B cell (primary cell): ENCODE measurements at regions not wholly inside any gene's neighbourhood (a gene's known extent, or its start where the extent isn't known, plus 50 kb on each side); places are given as distances from the start of the nearest gene placed in this dataset.
"Not testable (repeated sequence)": the region's sequence is repeated elsewhere in the genome, so short reads cannot be mapped to it uniquely, and the experiment has no call there.

Source experiments
- ATAC-seq: fragments of 200-7000 bp; cut with Tn5 transposase; one replicate; pipeline ENCODE4 v1.10.0; 2021; ENCODE audit warnings: low read depth, mild to moderate bottlenecking, moderate number of reproducible peaks, moderate library complexity
- CTCF ChIA-PET: fragments of 350-600 bp; sonication (Branson Sonifier 250); formaldehyde crosslinking; loops from one replicate; lab custom pipeline; 2021; ENCODE audit warnings: antibody characterized with exemption, inconsistent platforms; lab: Charles Lee
- POLR2A ChIA-PET: fragments of 350-600 bp; sonication (Branson Sonifier 250); formaldehyde crosslinking; loops from one replicate; lab custom pipeline; 2021; ENCODE audit warnings: antibody characterized with exemption; lab: Charles Lee
- DNase-seq: peaks from one replicate; pipeline ENCODE4 v3.0.0; 2013
- H2AFZ ChIP-seq: 2 replicates; pipeline ENCODE4 v1.6.1; 2012; ENCODE audit warnings: mild to moderate bottlenecking, low read depth, low read length; ENCODE audit not compliant: insufficient read depth, poor library complexity, severe bottlenecking
- H3K27ac ChIP-seq, 2 donors: 1 replicate in 1 of 2; 2 replicates in 1 of 2; pipeline ENCODE4 v1.5.1; 2012 to 2013; ENCODE audit warnings: low read length in 2 of 2, mild to moderate bottlenecking in 2 of 2, moderate library complexity in 1 of 2
- H3K27me3 ChIP-seq, 4 experiments: fragments of 200-600 bp in 1 of 4; sonication (generic) in 1 of 4; replicated peaks in 1 of 4; 1 replicate in 2 of 4; 2 replicates in 2 of 4; pipeline versions ENCODE4 v1.6.1 to v1.7.0; 2013 to 2016; ENCODE audit warnings: low read length in 3 of 4, mild to moderate bottlenecking in 2 of 4, mixed read lengths in 1 of 4, moderate library complexity in 1 of 4; ENCODE audit not compliant: insufficient read depth in 4 of 4, control insufficient read depth in 3 of 4; ENCODE audit errors: control extremely low read depth in 1 of 4
- H3K36me3 ChIP-seq, 2 experiments: replicated peaks in 1 of 2; 1 replicate in 1 of 2; 2 replicates in 1 of 2; pipeline versions ENCODE4 v1.6.1 to v1.7.1; 2013; ENCODE audit warnings: low read length in 1 of 2; ENCODE audit not compliant: insufficient read depth in 2 of 2, control insufficient read depth in 1 of 2; ENCODE audit errors: control extremely low read depth in 1 of 2, extremely low read depth in 1 of 2
- H3K4me1 ChIP-seq, 2 donors: fragments of 200-600 bp in 1 of 2; sonication (generic) in 1 of 2; 1 replicate in 1 of 2; 2 replicates in 1 of 2; pipeline versions ENCODE4 v1.5.1 to v1.6.1; 2013 to 2017; ENCODE audit warnings: low read length in 2 of 2; ENCODE audit not compliant: control insufficient read depth in 2 of 2, insufficient read depth in 2 of 2
- H3K4me2 ChIP-seq: replicated peaks from 2 replicates; pipeline ENCODE3; 2012; ENCODE audit warnings: mild to moderate bottlenecking, low read depth, low read length; ENCODE audit not compliant: poor library complexity, severe bottlenecking
- H3K4me3 ChIP-seq, 5 experiments: fragments of 200-600 bp in 1 of 5; sonication (generic) in 1 of 5; 1 replicate in 3 of 5; 2 replicates in 2 of 5; pipeline versions ENCODE4 v1.5.1 to v1.7.0; 2011 to 2016; ENCODE audit warnings: low read length in 4 of 5, mild to moderate bottlenecking in 4 of 5, low read depth in 2 of 5, control low read depth in 1 of 5, moderate library complexity in 1 of 5; ENCODE audit not compliant: insufficient read depth in 1 of 5; ENCODE audit errors: control extremely low read depth in 1 of 5, extremely low read depth in 1 of 5
- H3K79me2 ChIP-seq: fragments of 200-600 bp; sonication (generic); one replicate; pipeline ENCODE4 v1.6.0; 2016; ENCODE audit warnings: low read length; ENCODE audit not compliant: control insufficient read depth, insufficient read depth
- H3K9ac ChIP-seq: fragments of 200-600 bp; sonication (generic); 2 replicates; pipeline ENCODE4 v1.6.1; 2017; ENCODE audit warnings: mild to moderate bottlenecking, low read length, moderate library complexity
- H3K9me3 ChIP-seq, 3 donors: one replicate each; pipeline versions ENCODE4 v1.6.1 to v1.7.1; 2013; ENCODE audit warnings: low read length in 2 of 3; ENCODE audit not compliant: control insufficient read depth in 2 of 3, insufficient read depth in 1 of 3; ENCODE audit errors: control extremely low read depth in 1 of 3
- H4K20me1 ChIP-seq: 2 replicates; pipeline ENCODE4 v1.6.0; 2012; ENCODE audit warnings: mild to moderate bottlenecking, low read length; ENCODE audit not compliant: insufficient read depth, control insufficient read depth, poor library complexity, severe bottlenecking
- H3K27ac Mint-ChIP-seq: one replicate; pipeline ENCODE4 v1.8.0; 2021; ENCODE audit warnings: mixed read lengths
- H3K27me3 Mint-ChIP-seq: one replicate; pipeline ENCODE4 v1.8.0; 2021; ENCODE audit warnings: mixed read lengths
- H3K4me1 Mint-ChIP-seq: one replicate; pipeline ENCODE4 v1.8.0; 2021; ENCODE audit warnings: mixed read lengths
- H3K4me3 Mint-ChIP-seq: one replicate; pipeline ENCODE4 v1.8.0; 2021; ENCODE audit warnings: mixed read lengths
- H3K9me3 Mint-ChIP-seq: one replicate; pipeline ENCODE4 v1.8.0; 2022; ENCODE audit warnings: mixed read lengths; ENCODE audit not compliant: insufficient read depth
- WGBS: methylation state at CpG from one replicate; pipeline ENCODE4 v1.1.5; 2013; ENCODE audit warnings: missing lambda C conversion rate; ENCODE audit not compliant: insufficient coverage; 5-methylcytosine and 5-hydroxymethylcytosine counted together
- intact Hi-C: fragments of 100-400 bp; cut with micrococcal nuclease; formaldehyde crosslinking; loops from one replicate; pipeline ENCODE4 v1.10.0; 2022

DNA sequence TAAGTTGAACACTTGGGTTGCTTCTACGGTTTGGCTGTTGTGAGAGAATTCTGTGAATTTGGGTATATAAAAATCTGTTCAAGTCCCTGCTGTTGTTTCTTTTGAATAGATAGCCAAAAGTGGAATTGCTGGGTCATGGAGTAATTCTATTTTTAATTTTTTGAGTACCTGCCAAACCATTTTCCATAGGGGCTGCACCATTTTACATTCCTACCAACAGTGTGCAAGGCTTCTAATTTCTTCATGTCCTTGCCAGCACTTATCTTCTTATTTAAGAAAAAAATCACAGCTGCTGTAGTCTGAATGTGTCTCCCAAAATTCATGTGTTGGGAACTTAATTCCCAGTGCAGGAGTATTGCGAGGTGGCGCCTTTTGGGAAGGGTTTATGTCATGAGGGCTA is 75.1 kb upstream of the NUTM2F start:
- H3K9me3 ChIP-seq, H2AFZ ChIP-seq, DNase-seq, H3K4me2 ChIP-seq, H3K4me1 Mint-ChIP-seq, H3K9me3 Mint-ChIP-seq, H3K36me3 ChIP-seq, H3K4me3 Mint-ChIP-seq, H3K27ac Mint-ChIP-seq, H3K27ac ChIP-seq, POLR2A ChIA-PET, H3K9ac ChIP-seq, ATAC-seq, H3K27me3 ChIP-seq, H3K4me3 ChIP-seq, H3K4me1 ChIP-seq, H3K27me3 Mint-ChIP-seq, intact Hi-C loops, CTCF ChIA-PET, H4K20me1 ChIP-seq: not testable (repeated sequence)
- H3K79me2 ChIP-seq: peaks cover 26% of the 10 kb centered on the region
- 100% methylated on average over 2 of the region's 3 CpGs for WGBS

GRCh38 chr9:94413665-94414064 is 85.2 kb upstream of the NUTM2F start:
- H3K9me3 Mint-ChIP-seq, H3K27ac ChIP-seq, H3K4me3 ChIP-seq, H3K79me2 ChIP-seq, DNase-seq, H3K4me1 ChIP-seq, H3K27me3 ChIP-seq, intact Hi-C loops, CTCF ChIA-PET, H3K27ac Mint-ChIP-seq, H2AFZ ChIP-seq, H3K9me3 ChIP-seq, H3K4me2 ChIP-seq, ATAC-seq, H3K36me3 ChIP-seq, H3K4me3 Mint-ChIP-seq, H3K9ac ChIP-seq, H3K27me3 Mint-ChIP-seq, H4K20me1 ChIP-seq, POLR2A ChIA-PET: not testable (repeated sequence)
- H3K4me1 Mint-ChIP-seq: peaks cover 12% of the 10 kb centered on the region
- 70% methylated on average over 2 of the region's 2 CpGs for WGBS

- H4K20me1 ChIP-seq, H3K4me3 Mint-ChIP-seq, POLR2A ChIA-PET, intact Hi-C loops, H3K9ac ChIP-seq, H3K4me2 ChIP-seq, DNase-seq, H3K27ac Mint-ChIP-seq, H3K36me3 ChIP-seq, H3K4me1 ChIP-seq, H3K9me3 ChIP-seq, H2AFZ ChIP-seq, H3K27me3 Mint-ChIP-seq, H3K79me2 ChIP-seq, CTCF ChIA-PET, H3K27me3 ChIP-seq, H3K9me3 Mint-ChIP-seq, H3K27ac ChIP-seq, H3K4me1 Mint-ChIP-seq, H3K4me3 ChIP-seq, ATAC-seq: not testable (repeated sequence)
- WGBS: 86% methylated on average over 1 of the region's 5 CpGs
Observed at GRCh38 chr9:94415111-94415510, 86.7 kb upstream of the NUTM2F start.

DNA sequence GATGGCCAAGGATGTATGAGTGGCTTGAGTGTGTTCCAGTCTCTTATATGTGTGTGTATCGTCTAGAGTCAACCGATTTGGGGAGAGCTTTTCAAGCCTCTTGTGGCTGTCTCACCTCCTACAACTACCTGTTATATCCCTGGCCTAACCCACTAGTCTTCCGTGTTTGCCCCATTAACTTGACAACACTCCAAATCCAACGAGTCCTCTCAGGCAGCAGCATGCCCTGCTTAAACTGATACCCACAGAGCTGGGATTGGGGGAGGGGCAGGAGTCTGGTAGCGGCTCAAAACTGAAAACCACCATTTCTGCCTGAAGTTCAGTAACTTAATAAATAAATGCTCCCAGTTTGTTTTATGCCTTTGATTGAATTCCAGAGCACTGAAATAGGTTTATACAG is 91.7 kb upstream of the NUTM2F start:
- H3K9me3 ChIP-seq, DNase-seq, H3K4me3 Mint-ChIP-seq, H3K4me2 ChIP-seq, H3K9ac ChIP-seq, H3K27ac Mint-ChIP-seq, H3K4me3 ChIP-seq, H3K36me3 ChIP-seq, H3K79me2 ChIP-seq, CTCF ChIA-PET, POLR2A ChIA-PET, H3K4me1 ChIP-seq, H3K4me1 Mint-ChIP-seq, H3K27ac ChIP-seq, H2AFZ ChIP-seq, intact Hi-C loops, H3K27me3 Mint-ChIP-seq, H3K9me3 Mint-ChIP-seq, H4K20me1 ChIP-seq, H3K27me3 ChIP-seq, ATAC-seq: not testable (repeated sequence)
- no CpG with 5 or more reads among the region's 5 CpGs for whole genome bisulfite sequencing
